RWPE2 (cell line): ENCODE measurements at regions not wholly inside any gene's neighbourhood (a gene's known extent, or its start where the extent isn't known, plus 50 kb on each side); places are given as distances from the start of the nearest gene placed in this dataset.

Experiments used
- ATAC-seq: fragments of 200-7000 bp; cut with Tn5 transposase; 3 replicates; pipeline ENCODE4 v1.9.1; 2021; ENCODE audit warnings: low read depth
- DNase-seq: peaks from one replicate; pipeline ENCODE4 v3.0.0-alpha.2; 2020; ENCODE audit warnings: low spot score
- H3K27ac ChIP-seq: fragments of 450-650 bp; 2 replicates; pipeline ENCODE4 v1.5.1; 2017; ENCODE audit warnings: mild to moderate bottlenecking; ENCODE audit not compliant: poor library complexity, severe bottlenecking
- H3K27me3 ChIP-seq: fragments of 250-450 bp; sonication (Bioruptor Pico); 2 replicates; pipeline ENCODE4 v1.5.1; 2021; ENCODE audit warnings: mild to moderate bottlenecking, moderate library complexity; ENCODE audit not compliant: insufficient read depth, poor library complexity, severe bottlenecking
- H3K36me3 ChIP-seq: fragments of 250-450 bp; sonication (Bioruptor Pico); 2 replicates; pipeline ENCODE4 v1.5.1; 2020; ENCODE audit warnings: low read depth, mild to moderate bottlenecking, moderate library complexity
- H3K4me1 ChIP-seq: fragments of 250-450 bp; sonication (Bioruptor Pico); 2 replicates; pipeline ENCODE4 v1.5.1; 2021; ENCODE audit warnings: mild to moderate bottlenecking, moderate library complexity; ENCODE audit not compliant: insufficient read depth, poor library complexity, severe bottlenecking
- H3K4me3 ChIP-seq: fragments of 250-450 bp; sonication (Bioruptor Pico); 2 replicates; pipeline ENCODE4 v1.5.1; 2021; ENCODE audit warnings: mild to moderate bottlenecking, moderate library complexity; ENCODE audit not compliant: severe bottlenecking
- H3K9me3 ChIP-seq: fragments of 250-450 bp; sonication (Bioruptor Pico); 2 replicates; pipeline ENCODE4 v1.5.1; 2021; ENCODE audit warnings: mild to moderate bottlenecking, moderate library complexity; ENCODE audit not compliant: severe bottlenecking
- TF ChIP-seq, protein P1 (sequence below): fragments of 450-650 bp; IDR thresholded peaks from one replicate; pipeline ENCODE4 v1.5.1; 2017; ENCODE audit warnings: mild to moderate bottlenecking, moderate library complexity; ENCODE audit not compliant: poor library complexity, severe bottlenecking

DNA sequence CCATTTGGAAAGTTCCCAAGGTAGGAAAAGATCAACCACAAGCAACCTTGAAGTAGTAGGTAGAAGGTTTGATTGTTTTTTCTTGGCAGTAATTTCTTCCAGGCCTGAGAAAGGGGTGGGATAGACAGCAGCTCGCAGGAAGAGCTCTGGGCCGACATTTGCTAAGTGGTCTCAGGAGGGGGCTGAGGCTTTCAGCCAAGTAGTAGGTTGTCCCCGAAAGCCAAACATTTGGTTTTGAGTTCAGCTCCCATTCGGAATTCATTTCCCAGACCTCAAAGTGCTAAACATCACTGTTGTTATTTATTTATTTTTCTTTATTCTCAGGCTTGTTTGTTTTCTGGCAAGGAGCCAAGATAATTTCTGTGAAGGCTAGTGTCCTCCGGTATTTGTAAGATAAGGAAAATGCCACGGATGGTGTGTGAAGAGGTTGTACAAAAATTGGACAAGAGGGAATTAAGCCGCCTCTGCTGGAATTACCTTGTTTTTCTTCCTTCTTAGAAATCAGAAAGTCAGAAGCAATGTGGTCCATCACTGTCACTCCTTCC, 112.1 kb downstream of the KIF4B start:
- Histone ChIP-seq H3K9me3 (no peaks in the 10 kb centered on the region), H3K27me3 (no peaks in the 10 kb centered on the region), H3K36me3 (no peaks in the 10 kb centered on the region), H3K4me3 (no peak overlapping the region), H3K4me1 (peaks cover 3% of the 10 kb centered on the region), H3K27ac (no peak overlapping the region)
- TF ChIP-seq, protein P1, sequence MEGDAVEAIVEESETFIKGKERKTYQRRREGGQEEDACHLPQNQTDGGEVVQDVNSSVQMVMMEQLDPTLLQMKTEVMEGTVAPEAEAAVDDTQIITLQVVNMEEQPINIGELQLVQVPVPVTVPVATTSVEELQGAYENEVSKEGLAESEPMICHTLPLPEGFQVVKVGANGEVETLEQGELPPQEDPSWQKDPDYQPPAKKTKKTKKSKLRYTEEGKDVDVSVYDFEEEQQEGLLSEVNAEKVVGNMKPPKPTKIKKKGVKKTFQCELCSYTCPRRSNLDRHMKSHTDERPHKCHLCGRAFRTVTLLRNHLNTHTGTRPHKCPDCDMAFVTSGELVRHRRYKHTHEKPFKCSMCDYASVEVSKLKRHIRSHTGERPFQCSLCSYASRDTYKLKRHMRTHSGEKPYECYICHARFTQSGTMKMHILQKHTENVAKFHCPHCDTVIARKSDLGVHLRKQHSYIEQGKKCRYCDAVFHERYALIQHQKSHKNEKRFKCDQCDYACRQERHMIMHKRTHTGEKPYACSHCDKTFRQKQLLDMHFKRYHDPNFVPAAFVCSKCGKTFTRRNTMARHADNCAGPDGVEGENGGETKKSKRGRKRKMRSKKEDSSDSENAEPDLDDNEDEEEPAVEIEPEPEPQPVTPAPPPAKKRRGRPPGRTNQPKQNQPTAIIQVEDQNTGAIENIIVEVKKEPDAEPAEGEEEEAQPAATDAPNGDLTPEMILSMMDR, result no peak
- DNase-seq, result no peak
- ATAC-seq, result no peak

DNA sequence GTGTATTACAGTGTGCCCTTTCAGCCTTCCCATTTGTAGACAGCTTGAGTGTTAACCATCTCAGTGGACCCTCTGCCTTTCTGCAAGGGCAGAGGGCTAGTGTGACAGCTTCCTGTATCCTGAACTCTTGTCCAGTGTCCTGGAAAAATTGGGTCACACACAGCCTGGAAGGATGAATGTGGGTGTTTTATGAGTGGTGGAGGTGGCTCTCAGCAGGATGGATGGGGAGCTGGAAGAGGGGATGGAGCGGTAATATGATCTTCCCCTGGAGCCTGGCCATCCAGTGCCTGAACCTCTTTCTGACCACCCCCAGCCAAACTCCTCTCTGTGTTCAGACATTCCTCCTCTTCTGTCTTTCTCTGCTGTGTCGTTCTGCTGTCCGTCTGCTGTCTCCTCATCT, 113.0 kb downstream of the KIF4B start:
- H3K9me3 ChIP-seq, result no peaks in the 10 kb centered on the region
- no peaks in the 10 kb centered on the region for H3K27me3 ChIP-seq
- no peak overlapping the region for H3K4me3 ChIP-seq
- H3K27ac ChIP-seq, result no peak overlapping the region
- DNase-seq (no peak), ATAC-seq (no peak)
- H3K36me3 ChIP-seq, result no peaks in the 10 kb centered on the region
- TF ChIP-seq, protein P1, result no peak
- H3K4me1 ChIP-seq, result peaks cover 3% of the 10 kb centered on the region

DNA sequence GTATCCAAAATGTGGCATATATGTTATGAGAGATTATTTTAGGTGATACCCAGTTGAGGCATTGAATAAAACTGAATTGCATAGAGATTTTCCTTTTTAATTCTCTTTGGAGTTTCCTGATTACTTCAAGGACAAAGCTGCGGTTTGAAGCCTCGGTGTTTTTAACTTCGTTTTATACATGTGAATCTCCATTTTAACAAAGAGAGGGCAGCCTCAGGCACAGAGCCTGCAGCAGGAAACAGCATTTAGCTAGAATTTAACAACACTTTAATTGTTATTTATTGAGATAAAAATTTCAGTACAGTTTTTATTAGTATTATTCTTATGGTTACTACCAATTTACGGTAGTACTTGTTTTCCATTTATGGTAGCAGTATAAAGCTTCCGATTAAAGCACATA, 114.0 kb downstream of the KIF4B start:
- no peaks in the 10 kb centered on the region for H3K9me3 ChIP-seq
- peaks cover 3% of the 10 kb centered on the region for H3K4me1 ChIP-seq
- TF ChIP-seq, protein P1, result no peak
- H3K36me3 ChIP-seq, result no peaks in the 10 kb centered on the region
- ATAC-seq (no peak), DNase-seq (no peak)
- no peak overlapping the region for H3K27ac ChIP-seq
- H3K27me3 ChIP-seq, result no peaks in the 10 kb centered on the region
- no peak overlapping the region for H3K4me3 ChIP-seq

DNA sequence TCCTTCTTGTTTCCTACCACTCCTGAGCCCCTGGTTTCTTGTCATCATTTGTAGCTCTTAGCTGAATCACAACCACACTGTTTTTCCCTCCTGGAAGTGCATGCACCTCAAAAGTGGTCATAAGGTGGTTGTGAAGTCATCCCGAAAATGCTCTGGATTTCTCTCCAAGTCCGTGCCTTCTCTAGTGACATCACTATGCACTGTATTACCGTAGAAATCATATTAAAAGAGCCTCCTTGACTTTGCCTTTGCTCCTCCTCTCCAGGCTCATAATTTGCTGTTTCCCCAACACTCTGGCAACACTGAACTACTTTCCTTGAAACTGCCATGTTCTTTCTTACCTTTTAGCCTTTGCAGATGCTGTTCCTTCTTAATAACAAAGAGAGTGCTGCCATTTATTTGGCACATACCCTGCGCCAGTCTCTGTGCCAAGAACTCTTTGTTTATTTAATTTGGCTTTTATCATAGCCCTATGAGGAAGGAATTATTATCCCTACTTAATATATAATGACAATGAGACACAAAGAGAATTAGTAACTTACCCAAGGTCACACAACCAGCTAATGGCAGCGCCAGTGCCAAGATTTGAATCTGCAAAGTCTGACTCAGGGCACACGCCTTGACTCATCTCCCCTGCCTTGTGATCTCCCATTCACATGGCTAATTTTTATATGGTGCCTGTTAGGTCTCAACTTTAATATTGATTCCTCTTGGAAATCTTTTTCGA, 115.4 kb downstream of the KIF4B start:
- Histone ChIP-seq H3K27ac (no peak overlapping the region), H3K9me3 (no peaks in the 10 kb centered on the region), H3K4me1 (peaks cover 3% of the 10 kb centered on the region), H3K36me3 (no peaks in the 10 kb centered on the region), H3K27me3 (no peaks in the 10 kb centered on the region), H3K4me3 (no peak overlapping the region)
- ATAC-seq (peak; percentile 67), DNase-seq (no peak)
- TF ChIP-seq, protein P1, result no peak

DNA sequence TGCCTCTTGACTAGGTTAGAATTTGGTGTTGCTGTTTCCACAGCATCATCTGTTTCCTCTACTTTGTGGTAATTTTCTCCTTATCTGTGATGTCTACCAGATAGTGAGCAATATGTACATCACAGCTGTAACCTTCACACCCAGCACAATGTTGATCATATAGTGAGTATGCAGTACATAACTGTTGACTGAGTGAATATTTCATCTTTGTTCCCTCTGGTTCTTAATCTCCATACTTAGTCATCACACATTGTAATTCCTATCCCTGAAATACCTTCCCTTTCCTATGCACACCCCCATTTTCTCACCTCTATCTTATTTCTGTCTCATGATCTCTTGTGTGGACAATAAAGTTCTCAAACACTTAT, 115.9 kb downstream of the KIF4B start:
- no peaks in the 10 kb centered on the region for H3K9me3 ChIP-seq
- DNase-seq, result no peak
- no peaks in the 10 kb centered on the region for H3K36me3 ChIP-seq
- H3K27me3 ChIP-seq, result no peaks in the 10 kb centered on the region
- H3K4me1 ChIP-seq, result peaks cover 3% of the 10 kb centered on the region
- peak; percentile 89 for ATAC-seq
- TF ChIP-seq, protein P1, result no peak
- no peak overlapping the region for H3K4me3 ChIP-seq
- H3K27ac ChIP-seq, result no peak overlapping the region
